GM21390 (cell line): ENCODE measurements at regions not wholly inside any gene's neighbourhood (a gene's known extent, or its start where the extent isn't known, plus 50 kb on each side); places are given as distances from the start of the nearest gene placed in this dataset.

ENCODE experiments used
- ATAC-seq: cut with Tn5 transposase; IDR thresholded peaks from one replicate; pipeline ENCODE4 v1.9.1; 2021; ENCODE audit not compliant: unreplicated experiment

GRCh38 chr15:93150910-93151881 is 62.2 kb upstream of the RGMA start:
- no peak for ATAC-seq

GRCh38 chr15:93146601-93147000 is 57.6 kb upstream of the RGMA start:
- ATAC-seq: no peak

- no peak for ATAC-seq
Observed at GRCh38 chr15:93146196-93146595, 57.2 kb upstream of the RGMA start.

GRCh38 chr15:93144463-93145236 is 55.6 kb upstream of the RGMA start:
- no peak for ATAC-seq

- ATAC-seq: no peak
Observed at GRCh38 chr15:93143186-93143585, 54.2 kb upstream of the RGMA start.

- ATAC-seq: no peak
Observed at GRCh38 chr15:93141371-93141794, 52.4 kb upstream of the RGMA start.

GRCh38 chr15:93139436-93139835 is 50.4 kb upstream of the RGMA start:
- no peak for ATAC-seq

GRCh38 chr15:93138681-93139250 is 49.8 kb upstream of the RGMA start:
- ATAC-seq: no peak
